ENCODE measurements at regions not wholly inside any gene's neighbourhood (a gene's known extent, or its start where the extent isn't known, plus 50 kb on each side); places are given as distances from the start of the nearest gene placed in this dataset.
A peak's percentile ranks its signal among the peaks of the same experiment; 100 is the strongest.

- no peaks in the 10 kb centered on the region for H3K27me3 Mint-ChIP-seq (ENCODE audit: insufficient read depth, unreplicated experiment)
- POLR2A ChIA-PET = no interaction called here
- intact Hi-C loops (cut with micrococcal nuclease) = no loop called here
Measured at GRCh38 chr4:23061431-23061830, 368.7 kb downstream of the GBA3 start.

DNA sequence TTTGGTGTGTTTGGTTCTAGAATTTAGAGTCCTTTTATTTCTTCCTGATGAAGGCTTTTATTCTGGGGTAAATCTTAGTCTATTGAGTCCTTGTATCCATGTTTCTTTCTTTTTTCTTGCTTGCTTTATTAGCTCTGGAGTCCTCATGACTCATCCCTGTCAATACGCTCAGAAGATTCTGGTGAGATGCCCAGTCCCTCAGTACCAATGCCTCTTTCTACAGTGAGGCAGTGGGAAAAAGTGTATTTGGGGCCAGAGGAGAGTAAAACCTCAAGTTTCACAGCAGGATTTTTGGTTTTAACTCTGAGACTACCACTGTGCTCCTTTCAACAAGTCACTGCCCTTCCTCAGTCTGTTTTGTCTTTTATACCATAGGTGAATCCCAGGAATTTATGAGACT lies 368.0 kb downstream of the GBA3 start:
- H3K4me3 Mint-ChIP-seq (ENCODE audit: unreplicated experiment) = no peak overlapping the region
- H3K9me3 Mint-ChIP-seq (ENCODE audit: unreplicated experiment) = peaks cover 7% of the 10 kb centered on the region
- H3K4me1 Mint-ChIP-seq (ENCODE audit: insufficient read depth, unreplicated experiment) = peaks cover 6% of the 10 kb centered on the region
- no peaks in the 10 kb centered on the region for H3K36me3 Mint-ChIP-seq (ENCODE audit: insufficient read depth, unreplicated experiment)
- no peak overlapping the region for H3K27ac Mint-ChIP-seq (ENCODE audit: low read depth, unreplicated experiment)
- DNase-seq (ENCODE audit: unreplicated experiment) = peak; percentile 43
- CTCF ChIA-PET = no interaction called here
- no TSS peak for BruUV-seq (replicated peaks)
- intact Hi-C loops (cut with micrococcal nuclease) = no loop called here
- TF ChIP-seq, protein P1, sequence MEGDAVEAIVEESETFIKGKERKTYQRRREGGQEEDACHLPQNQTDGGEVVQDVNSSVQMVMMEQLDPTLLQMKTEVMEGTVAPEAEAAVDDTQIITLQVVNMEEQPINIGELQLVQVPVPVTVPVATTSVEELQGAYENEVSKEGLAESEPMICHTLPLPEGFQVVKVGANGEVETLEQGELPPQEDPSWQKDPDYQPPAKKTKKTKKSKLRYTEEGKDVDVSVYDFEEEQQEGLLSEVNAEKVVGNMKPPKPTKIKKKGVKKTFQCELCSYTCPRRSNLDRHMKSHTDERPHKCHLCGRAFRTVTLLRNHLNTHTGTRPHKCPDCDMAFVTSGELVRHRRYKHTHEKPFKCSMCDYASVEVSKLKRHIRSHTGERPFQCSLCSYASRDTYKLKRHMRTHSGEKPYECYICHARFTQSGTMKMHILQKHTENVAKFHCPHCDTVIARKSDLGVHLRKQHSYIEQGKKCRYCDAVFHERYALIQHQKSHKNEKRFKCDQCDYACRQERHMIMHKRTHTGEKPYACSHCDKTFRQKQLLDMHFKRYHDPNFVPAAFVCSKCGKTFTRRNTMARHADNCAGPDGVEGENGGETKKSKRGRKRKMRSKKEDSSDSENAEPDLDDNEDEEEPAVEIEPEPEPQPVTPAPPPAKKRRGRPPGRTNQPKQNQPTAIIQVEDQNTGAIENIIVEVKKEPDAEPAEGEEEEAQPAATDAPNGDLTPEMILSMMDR (IDR thresholded peaks at IDR 0.05; ENCODE audit: unreplicated experiment) = no peak
- no peaks in the 10 kb centered on the region for H3K27me3 Mint-ChIP-seq (ENCODE audit: insufficient read depth, unreplicated experiment)
- POLR2A ChIA-PET = no interaction called here

More at GRCh38 chr4:23061431-23061830, 368.7 kb downstream of the GBA3 start:
- DNase-seq (ENCODE audit: unreplicated experiment) = no peak
- H3K9me3 Mint-ChIP-seq (ENCODE audit: unreplicated experiment) = peaks cover 7% of the 10 kb centered on the region
- no TSS peak for BruUV-seq (replicated peaks)
- TF ChIP-seq, protein P1 (IDR thresholded peaks at IDR 0.05; ENCODE audit: unreplicated experiment) = no peak
- no peaks in the 10 kb centered on the region for H3K36me3 Mint-ChIP-seq (ENCODE audit: insufficient read depth, unreplicated experiment)
- no peak overlapping the region for H3K27ac Mint-ChIP-seq (ENCODE audit: low read depth, unreplicated experiment)
- CTCF ChIA-PET = interaction anchor here (0.6 to 0.7 kb wide), 2 partner anchors 263 to 525 kb away, joined by 3 read pairs; no protein-coding TSS in a partner anchor
- no peak overlapping the region for H3K4me3 Mint-ChIP-seq (ENCODE audit: unreplicated experiment)
- H3K4me1 Mint-ChIP-seq (ENCODE audit: insufficient read depth, unreplicated experiment) = peaks cover 6% of the 10 kb centered on the region

DNA sequence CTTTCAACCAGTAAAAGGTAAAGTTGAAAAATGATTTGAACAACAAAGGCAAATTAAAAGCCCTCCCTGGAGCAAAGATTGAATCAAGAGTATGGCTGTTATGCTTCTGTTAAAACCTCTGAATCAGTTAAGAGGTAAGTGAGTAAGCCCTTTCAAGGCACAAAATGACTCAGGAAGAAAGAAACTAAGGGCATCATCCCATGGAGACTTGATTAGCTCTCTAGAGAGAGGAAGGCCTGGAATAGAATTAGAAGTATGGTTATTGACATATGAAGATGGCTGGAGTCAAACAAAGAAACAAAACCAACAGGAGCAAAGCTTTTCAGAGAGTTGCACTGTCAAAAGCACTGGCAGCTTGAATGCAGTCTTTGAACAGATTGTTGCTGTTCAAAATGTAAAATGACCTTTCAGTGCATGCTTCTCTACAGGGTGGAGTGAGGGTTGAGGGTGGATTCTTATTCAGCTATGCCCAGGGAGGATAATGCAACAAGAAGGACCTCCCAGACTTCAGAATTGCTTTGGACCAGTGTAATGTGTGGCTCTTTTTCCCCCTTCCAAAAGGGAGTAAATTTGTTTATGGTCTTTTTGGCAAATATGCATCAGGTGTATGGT lies 365.5 kb downstream of the GBA3 start:
- Mint-ChIP-seq H3K27me3 (ENCODE audit: insufficient read depth, unreplicated experiment) (no peaks in the 10 kb centered on the region), H3K27ac (ENCODE audit: low read depth, unreplicated experiment) (no peak overlapping the region), H3K4me1 (ENCODE audit: insufficient read depth, unreplicated experiment) (peaks cover 6% of the 10 kb centered on the region), H3K9me3 (ENCODE audit: unreplicated experiment) (peaks cover 7% of the 10 kb centered on the region), H3K4me3 (ENCODE audit: unreplicated experiment) (no peak overlapping the region), H3K36me3 (ENCODE audit: insufficient read depth, unreplicated experiment) (no peaks in the 10 kb centered on the region)
- ChIA-PET CTCF (interaction anchor here (0.5 to 0.6 kb wide), 2 partner anchors 161 to 656 kb away, joined by 3 read pairs; no protein-coding TSS in a partner anchor), POLR2A (no interaction called here)
- no peak for DNase-seq (ENCODE audit: unreplicated experiment)
- TF ChIP-seq, protein P1 (IDR thresholded peaks at IDR 0.05; ENCODE audit: unreplicated experiment) = no peak
- BruUV-seq (replicated peaks) = no TSS peak
- intact Hi-C loops (cut with micrococcal nuclease) = no loop called here

- intact Hi-C loops (cut with micrococcal nuclease) = no loop called here
- Mint-ChIP-seq H3K27ac (ENCODE audit: low read depth, unreplicated experiment) (no peak overlapping the region), H3K4me1 (ENCODE audit: insufficient read depth, unreplicated experiment) (peaks cover 13% of the 10 kb centered on the region), H3K4me3 (ENCODE audit: unreplicated experiment) (no peak overlapping the region), H3K9me3 (ENCODE audit: unreplicated experiment) (no peaks in the 10 kb centered on the region), H3K27me3 (ENCODE audit: insufficient read depth, unreplicated experiment) (no peaks in the 10 kb centered on the region), H3K36me3 (ENCODE audit: insufficient read depth, unreplicated experiment) (no peaks in the 10 kb centered on the region)
- TF ChIP-seq, protein P1 (IDR thresholded peaks at IDR 0.05; ENCODE audit: unreplicated experiment) = no peak
- no peak for DNase-seq (ENCODE audit: unreplicated experiment)
- POLR2A ChIA-PET = interaction anchor here (0.7 kb wide), 1 partner anchor 226 kb away, joined by 3 read pairs; no protein-coding TSS in a partner anchor
- BruUV-seq (replicated peaks) = no TSS peak
- CTCF ChIA-PET = interaction anchor here (0.6 kb wide), 1 partner anchor 398 kb away, joined by 3 read pairs; no protein-coding TSS in a partner anchor
Measured at GRCh38 chr4:23041501-23041900, 348.8 kb downstream of the GBA3 start.
